GM12878 (cell line): ENCODE measurements at regions not wholly inside any gene's neighbourhood (a gene's known extent, or its start where the extent isn't known, plus 50 kb on each side); places are given as distances from the start of the nearest gene placed in this dataset.

Source experiments
- ATAC-seq: fragments of 200-7000 bp; cut with Tn5 transposase; 3 replicates; pipeline ENCODE4 v1.9.1; 2020; ENCODE audit warnings: mild to moderate bottlenecking, moderate library complexity
- BruUV-seq: library from RNA; stranded (reverse); fragments of 400-500 nt; replicated peaks from 2 replicates; lab custom pipeline; 2021; lab: Mats Ljungman, UMichigan
- CTCF ChIA-PET: fragments of 300-600 bp; sonication (Branson Sonifier 250); formaldehyde crosslinking; extraction: SDS; loops from one replicate; lab custom pipeline; 2021; ENCODE audit warnings: inconsistent platforms; lab: Yijun Ruan, JAX
- POLR2A ChIA-PET: fragments of 350-600 bp; formaldehyde crosslinking; extraction: SDS; loops from one replicate; lab custom pipeline; 2021; ENCODE audit warnings: inconsistent platforms; lab: Charles Lee
- RAD21 ChIA-PET: fragments of 300-600 bp; sonication (Branson Sonifier 250); formaldehyde crosslinking; loops from one replicate; lab custom pipeline; 2023; ENCODE audit warnings: antibody characterized with exemption; ENCODE audit not compliant: unreplicated experiment; lab: Charles Lee
- SMC1A ChIA-PET: fragments of 300-600 bp; sonication (Branson Sonifier 250); formaldehyde crosslinking; loops from one replicate; lab custom pipeline; 2023; ENCODE audit not compliant: unreplicated experiment, uncharacterized antibody; lab: Charles Lee
- DNase-seq: peaks from one replicate; pipeline ENCODE4 v3.0.0-alpha.2; 2011; ENCODE audit warnings: low read depth, low spot score
- FAIRE-seq: peaks from 3 replicates; lab custom pipeline; 2011; peaks lifted over from hg19 to GRCh38; lab: Jason Lieb, UNC
- H2AFZ ChIP-seq: 2 replicates; pipeline ENCODE4 v1.6.0; 2011; ENCODE audit warnings: low read depth, low read length, control low read depth; ENCODE audit not compliant: control insufficient read depth
- H3K27ac ChIP-seq: 2 replicates; pipeline ENCODE4 v1.5.1; 2011; ENCODE audit warnings: control low read depth; ENCODE audit not compliant: control insufficient read depth, insufficient read depth
- H3K27me3 ChIP-seq, 2 experiments: replicated peaks in 1 of 2; 2 replicates each; pipeline versions ENCODE4 v1.6.0 to v1.6.1; 2011; ENCODE audit warnings: low read length in 1 of 2; ENCODE audit not compliant: control insufficient read depth in 2 of 2, insufficient read depth in 2 of 2
- H3K36me3 ChIP-seq, 2 experiments: 2 replicates each; pipeline ENCODE4 v1.5.1; 2011; ENCODE audit warnings: low read length in 1 of 2; ENCODE audit not compliant: control insufficient read depth in 2 of 2, insufficient read depth in 2 of 2
- H3K4me1 ChIP-seq: 2 replicates; pipeline ENCODE4 v1.6.1; 2011; ENCODE audit warnings: mild to moderate bottlenecking, low read length, moderate library complexity, mixed read lengths; ENCODE audit not compliant: control insufficient read depth, insufficient read depth
- H3K4me2 ChIP-seq: 2 replicates; pipeline ENCODE4 v1.6.0; 2011; ENCODE audit warnings: control low read depth; ENCODE audit not compliant: control insufficient read depth, insufficient read depth
- H3K4me3 ChIP-seq: fragments of 200-600 bp; sonication (generic); 2 replicates; pipeline ENCODE4 v1.5.1; 2016
- H3K79me2 ChIP-seq: 2 replicates; pipeline ENCODE4 v1.6.0; 2011; ENCODE audit warnings: low read length; ENCODE audit not compliant: control insufficient read depth, insufficient read depth
- H3K9ac ChIP-seq: 2 replicates; pipeline ENCODE4 v1.8.0; 2011; ENCODE audit warnings: low read length, control low read depth, mixed read lengths; ENCODE audit not compliant: control insufficient read depth, insufficient read depth
- H3K9me3 ChIP-seq: replicated peaks from 3 replicates; pipeline ENCODE4 v1.5.1; 2011; ENCODE audit warnings: mild to moderate bottlenecking, low read length; ENCODE audit not compliant: control insufficient read depth, insufficient read depth
- H4K20me1 ChIP-seq: 2 replicates; pipeline ENCODE4 v1.6.0; 2011; ENCODE audit not compliant: control insufficient read depth, insufficient read depth
- BHLHE40 ChIP-seq, 2 experiments: fragments of 450-650 bp in 1 of 2; IDR thresholded peaks; 2 replicates each; pipeline ENCODE4 v1.6.1; 2011 to 2017; ENCODE audit warnings: low read depth in 2 of 2, borderline replicate concordance in 1 of 2, improper control_type of control experiment in 1 of 2, low read length in 1 of 2, mild to moderate bottlenecking in 1 of 2
- CHD1 ChIP-seq: IDR thresholded peaks from 2 replicates; pipeline ENCODE4 v1.6.1; 2012; ENCODE audit warnings: low read depth, low read length, improper control_type of control experiment
- FOXK2 ChIP-seq: fragments of 450-650 bp; IDR thresholded peaks from 2 replicates; pipeline ENCODE4 v1.6.1; 2017; ENCODE audit warnings: mild to moderate bottlenecking, moderate library complexity
- FOXM1 ChIP-seq: IDR thresholded peaks from 2 replicates; pipeline ENCODE4 v1.6.1; 2012; ENCODE audit warnings: low read depth, mild to moderate bottlenecking, inconsistent platforms, low read length, moderate library complexity
- GABPA ChIP-seq: IDR thresholded peaks from 2 replicates; pipeline ENCODE4 v1.6.1; 2014; ENCODE audit warnings: antibody characterized with exemption, low read depth, mild to moderate bottlenecking, inconsistent platforms
- HCFC1 ChIP-seq: fragments of 150-350 bp; IDR thresholded peaks from 2 replicates; pipeline ENCODE4 v1.6.1; 2014; ENCODE audit warnings: low read length
- IRF4 ChIP-seq: IDR thresholded peaks from 2 replicates; pipeline ENCODE4 v1.6.1; 2011; ENCODE audit warnings: low read depth, low read length
- KAT2A ChIP-seq: conservative IDR thresholded peaks from 2 replicates; pipeline ENCODE4 v1.6.1; 2011; ENCODE audit warnings: low read depth, low read length; ENCODE audit not compliant: control insufficient read depth
- LARP7 ChIP-seq: fragments of 450-650 bp; IDR thresholded peaks from 2 replicates; pipeline ENCODE4 v1.6.1; 2017; ENCODE audit warnings: mild to moderate bottlenecking
- MEF2B ChIP-seq: fragments of 450-650 bp; IDR thresholded peaks from 2 replicates; pipeline ENCODE4 v1.6.1; 2018; ENCODE audit warnings: mild to moderate bottlenecking, moderate library complexity; ENCODE audit not compliant: partially characterized antibody, poor library complexity, severe bottlenecking
- NRF1 ChIP-seq: conservative IDR thresholded peaks from 2 replicates; pipeline ENCODE4 v1.6.1; 2011; ENCODE audit warnings: mild to moderate bottlenecking, low read depth, low read length, improper control_type of control experiment
- POLR2AphosphoS2 ChIP-seq: IDR thresholded peaks from 2 replicates; pipeline ENCODE4 v1.6.1; 2011; ENCODE audit warnings: low read depth, mild to moderate bottlenecking, low read length, improper control_type of control experiment, moderate library complexity
- RFX5 ChIP-seq: IDR thresholded peaks from 2 replicates; pipeline ENCODE4 v1.6.1; 2011; ENCODE audit warnings: low read depth, low read length, improper control_type of control experiment
- SRF ChIP-seq, 2 experiments: IDR thresholded peaks; 2 replicates each; pipeline ENCODE4 v1.6.1; 2011; ENCODE audit warnings: low read depth in 2 of 2, low read length in 2 of 2, mild to moderate bottlenecking in 1 of 2, moderate library complexity in 1 of 2
- TCF3 ChIP-seq: IDR thresholded peaks from 2 replicates; pipeline ENCODE4 v1.6.1; 2012; ENCODE audit warnings: low read depth, mild to moderate bottlenecking, low read length, borderline replicate concordance; ENCODE audit not compliant: insufficient read depth
- ZNF384 ChIP-seq: IDR thresholded peaks from 2 replicates; pipeline ENCODE4 v1.6.1; 2012; ENCODE audit warnings: low read depth, mild to moderate bottlenecking, low read length, improper control_type of control experiment, borderline replicate concordance
- ZZZ3 ChIP-seq: IDR thresholded peaks from 2 replicates; pipeline ENCODE4 v1.6.1; 2011; ENCODE audit warnings: low read depth; ENCODE audit not compliant: control insufficient read depth, insufficient read length
- WGBS: methylation state at CpG from one replicate; pipeline ENCODE4 v1.1.6; 2016; ENCODE audit warnings: low lambda C conversion rate; ENCODE audit not compliant: insufficient replicate concordance, insufficient coverage; ENCODE audit errors: missing lambda C conversion rate; 5-methylcytosine and 5-hydroxymethylcytosine counted together
- in situ Hi-C: fragments of 300-500 bp; cut with MboI; formaldehyde crosslinking; loops from 9 replicates; pipeline ENCODE4 v1.14.3; 2018; ENCODE audit warnings: mixed read lengths
- intact Hi-C: fragments of 100-400 bp; cut with micrococcal nuclease; formaldehyde crosslinking; loops from one replicate; pipeline ENCODE4 v1.14.2; 2022; ENCODE audit not compliant: unreplicated experiment
- TF ChIP-seq, protein P1 (sequence below): fragments of 150-350 bp; IDR thresholded peaks from 2 replicates; pipeline ENCODE4 v1.6.1; 2014; ENCODE audit warnings: mild to moderate bottlenecking, low read depth, low read length
- TF ChIP-seq, protein P2 (sequence below): fragments of 450-650 bp; IDR thresholded peaks from 2 replicates; pipeline ENCODE4 v1.6.1; 2014; ENCODE audit warnings: mild to moderate bottlenecking

DNA sequence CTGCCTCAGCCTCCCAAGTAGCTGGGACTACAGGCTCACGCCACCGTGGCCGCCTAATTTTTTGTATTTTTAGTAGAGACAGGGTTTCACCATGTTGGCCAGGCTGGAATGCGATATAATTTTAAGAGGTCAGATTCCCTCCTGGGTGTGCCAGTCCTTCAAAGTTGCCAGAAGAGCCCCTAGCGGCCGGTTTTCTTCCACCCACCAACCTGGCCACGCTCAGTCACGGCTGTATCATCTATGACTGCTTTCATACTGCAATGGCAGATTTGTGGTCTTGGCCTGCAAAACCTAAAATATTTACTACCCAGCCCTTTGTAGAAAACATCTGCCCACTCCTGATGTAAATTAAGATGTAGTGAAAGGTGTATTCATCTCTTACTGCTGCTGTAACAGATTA is 117.5 kb upstream of the BASP1 start:
- Histone ChIP-seq H3K79me2 (no peaks in the 10 kb centered on the region), H3K9ac (no peak overlapping the region), H3K4me2 (no peak overlapping the region), H3K9me3 (no peaks in the 10 kb centered on the region), H3K4me3 (no peak overlapping the region), H3K4me1 (no peaks in the 10 kb centered on the region), H4K20me1 (no peaks in the 10 kb centered on the region), H3K27ac (no peak overlapping the region), H3K27me3 (no peaks in the 10 kb centered on the region), H2AFZ (no peak overlapping the region), H3K36me3 (no peaks in the 10 kb centered on the region)
- POLR2A ChIA-PET = no interaction called here
- DNase-seq (no peak), ATAC-seq (no peak), FAIRE-seq (no peak)
- no TSS peak for BruUV-seq
- 54% methylated on average over 8 of the region's 8 CpGs for WGBS
- RAD21 ChIA-PET = no interaction called here
- intact Hi-C loops (no loop called here), in situ Hi-C loops (no loop called here)
- CTCF ChIA-PET = no interaction called here
- SMC1A ChIA-PET = no interaction called here
- TF ChIP-seq RFX5 (no peak), IRF4 (no peak), KAT2A (no peak), SRF (IDR thresholded peaks at IDR 0.05; ENCODE audit: low read depth in 2 of 2, low read length in 2 of 2) (no peak), MEF2B (no peak), FOXK2 (no peak), ZNF384 (no peak), CHD1 (no peak), BHLHE40 (IDR thresholded peaks at IDR 0.05; ENCODE audit: borderline replicate concordance in 1 of 2, low read depth in 2 of 2, low read length in 1 of 2) (no peak), POLR2AphosphoS2 (no peak), LARP7 (no peak), GABPA (no peak), FOXM1 (no peak), NRF1 (no peak), ZZZ3 (no peak), HCFC1 (no peak), TCF3 (no peak)
- TF ChIP-seq, protein P1, sequence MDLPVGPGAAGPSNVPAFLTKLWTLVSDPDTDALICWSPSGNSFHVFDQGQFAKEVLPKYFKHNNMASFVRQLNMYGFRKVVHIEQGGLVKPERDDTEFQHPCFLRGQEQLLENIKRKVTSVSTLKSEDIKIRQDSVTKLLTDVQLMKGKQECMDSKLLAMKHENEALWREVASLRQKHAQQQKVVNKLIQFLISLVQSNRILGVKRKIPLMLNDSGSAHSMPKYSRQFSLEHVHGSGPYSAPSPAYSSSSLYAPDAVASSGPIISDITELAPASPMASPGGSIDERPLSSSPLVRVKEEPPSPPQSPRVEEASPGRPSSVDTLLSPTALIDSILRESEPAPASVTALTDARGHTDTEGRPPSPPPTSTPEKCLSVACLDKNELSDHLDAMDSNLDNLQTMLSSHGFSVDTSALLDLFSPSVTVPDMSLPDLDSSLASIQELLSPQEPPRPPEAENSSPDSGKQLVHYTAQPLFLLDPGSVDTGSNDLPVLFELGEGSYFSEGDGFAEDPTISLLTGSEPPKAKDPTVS = no peak
- TF ChIP-seq, protein P2, sequence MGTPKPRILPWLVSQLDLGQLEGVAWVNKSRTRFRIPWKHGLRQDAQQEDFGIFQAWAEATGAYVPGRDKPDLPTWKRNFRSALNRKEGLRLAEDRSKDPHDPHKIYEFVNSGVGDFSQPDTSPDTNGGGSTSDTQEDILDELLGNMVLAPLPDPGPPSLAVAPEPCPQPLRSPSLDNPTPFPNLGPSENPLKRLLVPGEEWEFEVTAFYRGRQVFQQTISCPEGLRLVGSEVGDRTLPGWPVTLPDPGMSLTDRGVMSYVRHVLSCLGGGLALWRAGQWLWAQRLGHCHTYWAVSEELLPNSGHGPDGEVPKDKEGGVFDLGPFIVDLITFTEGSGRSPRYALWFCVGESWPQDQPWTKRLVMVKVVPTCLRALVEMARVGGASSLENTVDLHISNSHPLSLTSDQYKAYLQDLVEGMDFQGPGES = no peak
